Skin epidermis (tissue), 12 donors: ENCODE measurements at regions not wholly inside any gene's neighbourhood (a gene's known extent, or its start where the extent isn't known, plus 50 kb on each side); places are given as distances from the start of the nearest gene placed in this dataset.

Experiments used
- H3K27ac ChIP-seq, 21 experiments: fragments of 200-600 bp; sonication (generic) in 11 of 21; one replicate each; pipeline ENCODE4 v1.5.0; 2020; ENCODE audit warnings: mild to moderate bottlenecking in 3 of 21, inconsistent platforms in 2 of 21, moderate library complexity in 2 of 21
- H3K4me3 ChIP-seq, 7 experiments: fragments of 200-600 bp; sonication (generic) in 2 of 7; one replicate each; pipeline ENCODE4 v1.5.0; 2020; ENCODE audit warnings: inconsistent platforms in 2 of 7, mild to moderate bottlenecking in 2 of 7, moderate library complexity in 1 of 7

GRCh38 chr3:74303711-74304110 is 310.7 kb downstream of the CNTN3 start:
- Histone ChIP-seq H3K27ac (no peak overlapping the region), H3K4me3 (no peak overlapping the region)

- Histone ChIP-seq H3K4me3 (no peak overlapping the region), H3K27ac (no peak overlapping the region)
These were observed 311.5 kb downstream of the CNTN3 start for GRCh38 chr3:74302969-74303368.

GRCh38 chr3:74302281-74302680 is 312.2 kb downstream of the CNTN3 start:
- no peak overlapping the region for H3K27ac ChIP-seq
- H3K4me3 ChIP-seq = no peak overlapping the region

GRCh38 chr3:74301056-74301455 is 313.4 kb downstream of the CNTN3 start:
- H3K27ac ChIP-seq = no peak overlapping the region
- no peak overlapping the region for H3K4me3 ChIP-seq

GRCh38 chr3:74295479-74295878 is 319.0 kb downstream of the CNTN3 start:
- Histone ChIP-seq H3K4me3 (no peak overlapping the region), H3K27ac (no peak overlapping the region)

GRCh38 chr3:74288761-74289160 is 325.7 kb downstream of the CNTN3 start:
- no peak overlapping the region for H3K4me3 ChIP-seq

GRCh38 chr3:74287557-74287956 is 326.9 kb downstream of the CNTN3 start:
- no peak overlapping the region for H3K4me3 ChIP-seq
- no peak overlapping the region for H3K27ac ChIP-seq

More at GRCh38 chr3:74288761-74289160, 325.7 kb downstream of the CNTN3 start:
- no peak overlapping the region for H3K27ac ChIP-seq

- H3K4me3 ChIP-seq = no peak overlapping the region
- no peak overlapping the region for H3K27ac ChIP-seq
These were observed 332.3 kb downstream of the CNTN3 start for GRCh38 chr3:74282202-74282601.

- no peak overlapping the region for H3K27ac ChIP-seq
- H3K4me3 ChIP-seq = no peak overlapping the region
These were observed 332.8 kb downstream of the CNTN3 start for GRCh38 chr3:74281705-74282104.

- no peak overlapping the region for H3K4me3 ChIP-seq
These were observed 340.7 kb downstream of the CNTN3 start for GRCh38 chr3:74273555-74274402.

GRCh38 chr3:74273091-74273490 is 341.4 kb downstream of the CNTN3 start:
- H3K4me3 ChIP-seq = no peak overlapping the region
- no peak overlapping the region for H3K27ac ChIP-seq

More at GRCh38 chr3:74273555-74274402, 340.7 kb downstream of the CNTN3 start:
- H3K27ac ChIP-seq = no peak overlapping the region

GRCh38 chr3:74271541-74271940 is 342.9 kb downstream of the CNTN3 start:
- H3K4me3 ChIP-seq = no peak overlapping the region
- no peak overlapping the region for H3K27ac ChIP-seq

GRCh38 chr3:74269689-74270088 is 344.8 kb downstream of the CNTN3 start:
- no peak overlapping the region for H3K4me3 ChIP-seq
- H3K27ac ChIP-seq = no peak overlapping the region

- Histone ChIP-seq H3K27ac (no peak overlapping the region), H3K4me3 (no peak overlapping the region)
These were observed 345.7 kb downstream of the CNTN3 start for GRCh38 chr3:74268753-74269152.

GRCh38 chr3:74267588-74268184 is 346.8 kb downstream of the CNTN3 start:
- no peak overlapping the region for H3K27ac ChIP-seq
- H3K4me3 ChIP-seq = no peak overlapping the region

- no peak overlapping the region for H3K4me3 ChIP-seq
- H3K27ac ChIP-seq = no peak overlapping the region
These were observed 347.3 kb downstream of the CNTN3 start for GRCh38 chr3:74267131-74267530.

GRCh38 chr3:74265069-74265468 is 349.4 kb downstream of the CNTN3 start:
- no peak overlapping the region for H3K27ac ChIP-seq
- no peak overlapping the region for H3K4me3 ChIP-seq

- no peak overlapping the region for H3K4me3 ChIP-seq
- no peak overlapping the region for H3K27ac ChIP-seq
These were observed 351.4 kb downstream of the CNTN3 start for GRCh38 chr3:74263031-74263430.

- H3K4me3 ChIP-seq = no peak overlapping the region
- no peak overlapping the region for H3K27ac ChIP-seq
These were observed 381.4 kb downstream of the CNTN3 start for GRCh38 chr3:74233091-74233490.

- no peak overlapping the region for H3K4me3 ChIP-seq
These were observed 397.0 kb downstream of the CNTN3 start for GRCh38 chr3:74217467-74217866.

GRCh38 chr3:74214286-74214685 is 400.2 kb downstream of the CNTN3 start:
- Histone ChIP-seq H3K27ac (no peak overlapping the region), H3K4me3 (no peak overlapping the region)

More at GRCh38 chr3:74217467-74217866, 397.0 kb downstream of the CNTN3 start:
- no peak overlapping the region for H3K27ac ChIP-seq
